Endothelial cell of umbilical vein (primary cell): ENCODE measurements at regions not wholly inside any gene's neighbourhood (a gene's known extent, or its start where the extent isn't known, plus 50 kb on each side); places are given as distances from the start of the nearest gene placed in this dataset.

Experiments used
- EZH2 ChIP-seq: IDR thresholded peaks from 2 replicates; pipeline ENCODE4 v1.6.1; 2012; ENCODE audit warnings: borderline replicate concordance, low read depth, mild to moderate bottlenecking, moderate library complexity, low read length, inconsistent platforms; ENCODE audit not compliant: severe bottlenecking
- FOS ChIP-seq: IDR thresholded peaks from 2 replicates; pipeline ENCODE4 v1.6.1; 2011; ENCODE audit warnings: mild to moderate bottlenecking, low read length, moderate library complexity, borderline replicate concordance; ENCODE audit not compliant: insufficient read depth
- GATA2 ChIP-seq: IDR thresholded peaks from 2 replicates; pipeline ENCODE4 v1.7.0; 2011; ENCODE audit warnings: low read depth, mild to moderate bottlenecking, moderate library complexity, mixed read lengths, low read length; ENCODE audit not compliant: insufficient read length, insufficient read depth
- JUN ChIP-seq: IDR thresholded peaks from 2 replicates; pipeline ENCODE4 v1.6.1; 2011; ENCODE audit warnings: borderline replicate concordance, low read depth; ENCODE audit not compliant: insufficient read length, insufficient read depth
- MAX ChIP-seq: IDR thresholded peaks from 2 replicates; pipeline ENCODE4 v1.6.1; 2011; ENCODE audit not compliant: insufficient read depth, insufficient read length
- POLR2A ChIP-seq: IDR thresholded peaks from 2 replicates; pipeline ENCODE4 v1.6.1; 2012; ENCODE audit warnings: low read depth, mild to moderate bottlenecking, control low read depth, low read length
- POLR2AphosphoS5 ChIP-seq: IDR thresholded peaks from 2 replicates; pipeline ENCODE4 v1.6.1; 2012; ENCODE audit warnings: low read depth, mild to moderate bottlenecking, control low read depth, low read length, moderate library complexity; ENCODE audit not compliant: insufficient read depth
- TF ChIP-seq, protein P1 (sequence below), 2 donors: IDR thresholded peaks; 1 replicate in 1 of 2; 2 replicates in 1 of 2; pipeline ENCODE4 v1.5.1; 2011; ENCODE audit warnings: low read length in 2 of 2, mild to moderate bottlenecking in 2 of 2, moderate library complexity in 2 of 2, control low read depth in 1 of 2, inconsistent platforms in 1 of 2, low read depth in 1 of 2; ENCODE audit not compliant: insufficient read depth in 1 of 2; ENCODE audit errors: extremely low read depth in 1 of 2

- TF ChIP-seq, protein P1, sequence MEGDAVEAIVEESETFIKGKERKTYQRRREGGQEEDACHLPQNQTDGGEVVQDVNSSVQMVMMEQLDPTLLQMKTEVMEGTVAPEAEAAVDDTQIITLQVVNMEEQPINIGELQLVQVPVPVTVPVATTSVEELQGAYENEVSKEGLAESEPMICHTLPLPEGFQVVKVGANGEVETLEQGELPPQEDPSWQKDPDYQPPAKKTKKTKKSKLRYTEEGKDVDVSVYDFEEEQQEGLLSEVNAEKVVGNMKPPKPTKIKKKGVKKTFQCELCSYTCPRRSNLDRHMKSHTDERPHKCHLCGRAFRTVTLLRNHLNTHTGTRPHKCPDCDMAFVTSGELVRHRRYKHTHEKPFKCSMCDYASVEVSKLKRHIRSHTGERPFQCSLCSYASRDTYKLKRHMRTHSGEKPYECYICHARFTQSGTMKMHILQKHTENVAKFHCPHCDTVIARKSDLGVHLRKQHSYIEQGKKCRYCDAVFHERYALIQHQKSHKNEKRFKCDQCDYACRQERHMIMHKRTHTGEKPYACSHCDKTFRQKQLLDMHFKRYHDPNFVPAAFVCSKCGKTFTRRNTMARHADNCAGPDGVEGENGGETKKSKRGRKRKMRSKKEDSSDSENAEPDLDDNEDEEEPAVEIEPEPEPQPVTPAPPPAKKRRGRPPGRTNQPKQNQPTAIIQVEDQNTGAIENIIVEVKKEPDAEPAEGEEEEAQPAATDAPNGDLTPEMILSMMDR (IDR thresholded peaks at IDR 0.05; ENCODE audit: extremely low read depth in 1 of 2, insufficient read depth in 1 of 2, low read depth in 1 of 2, low read length in 2 of 2): no peak
- TF ChIP-seq EZH2: no peak
- TF ChIP-seq POLR2A: no peak
- TF ChIP-seq MAX: no peak
- TF ChIP-seq JUN: no peak
- TF ChIP-seq POLR2AphosphoS5: no peak
- no peak for TF ChIP-seq FOS
- no peak for TF ChIP-seq GATA2
These were observed 619.1 kb upstream of the COX7C start for GRCh38 chr5:85998656-85999055.
